ENCODE measurements at regions not wholly inside any gene's neighbourhood (a gene's known extent, or its start where the extent isn't known, plus 50 kb on each side); places are given as distances from the start of the nearest gene placed in this dataset.
"Not testable (repeated sequence)": the region's sequence is repeated elsewhere in the genome, so short reads cannot be mapped to it uniquely, and the experiment has no call there.

DNA sequence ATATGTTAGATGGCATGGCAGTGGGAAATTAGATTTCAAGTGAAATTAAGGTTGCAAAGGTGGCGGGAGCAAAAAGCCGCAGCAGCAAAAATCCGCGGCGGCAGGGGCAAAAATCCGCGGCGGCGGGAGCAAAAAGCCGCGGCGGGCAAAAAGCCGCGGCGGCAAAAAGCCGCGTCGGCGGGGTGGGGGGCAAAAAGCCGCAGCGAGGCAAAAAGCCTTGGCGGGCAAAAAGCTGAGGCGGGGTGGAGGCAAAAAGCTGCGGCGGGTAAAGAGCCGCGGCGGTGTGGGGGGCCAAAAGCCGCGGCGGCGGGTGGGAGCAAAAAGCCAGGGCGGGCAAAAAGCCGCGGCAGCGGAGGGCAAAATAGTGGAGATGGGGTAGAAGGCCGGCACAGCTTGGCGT is 197.6 kb downstream of the TP53TG3 start:
- POLR2A ChIA-PET; DNase-seq (ENCODE audit: extremely low spot score); CTCF ChIA-PET: not testable (repeated sequence)

DNA sequence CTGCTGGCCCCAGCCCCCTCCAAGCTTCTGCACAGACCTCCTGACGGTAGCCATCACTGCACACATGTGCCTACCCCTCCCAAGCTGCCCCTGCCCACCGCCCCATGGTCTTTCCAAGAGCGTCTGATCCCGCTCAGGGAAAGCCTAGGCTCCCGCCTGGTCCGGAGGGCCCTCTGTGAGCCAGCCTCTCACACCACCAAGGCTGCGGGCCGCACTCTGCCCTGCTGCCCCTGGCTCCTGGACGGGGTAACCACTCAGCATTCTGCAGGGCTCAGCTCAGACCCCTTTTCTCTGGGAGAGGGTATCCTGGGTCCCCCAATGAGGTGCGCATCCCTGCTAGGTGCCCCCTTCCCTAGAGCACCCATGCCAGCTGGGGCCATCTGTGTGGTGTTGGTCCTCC is 198.4 kb downstream of the TP53TG3 start:
- CTCF ChIA-PET; POLR2A ChIA-PET; DNase-seq (ENCODE audit: extremely low spot score): not testable (repeated sequence)

DNA sequence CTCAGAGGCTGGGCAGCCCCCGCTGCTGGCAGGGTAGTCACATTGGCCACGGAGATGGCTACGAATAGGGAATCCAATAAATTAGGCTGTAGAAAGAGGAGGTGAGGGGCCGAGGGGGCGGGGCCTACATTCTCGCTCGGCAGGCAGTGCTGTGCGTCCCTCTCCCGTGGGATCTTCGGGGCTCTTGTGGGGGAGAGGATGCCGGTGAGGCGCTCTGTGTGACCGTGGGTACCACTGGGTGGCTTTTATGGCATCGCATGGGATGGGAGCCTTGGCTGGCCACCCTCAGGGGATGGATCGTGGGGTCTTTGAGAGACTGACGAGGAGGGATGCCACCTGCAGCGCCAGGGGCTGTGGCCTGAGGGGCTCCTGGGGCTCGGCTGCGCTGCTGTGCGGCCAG is 201.6 kb downstream of the TP53TG3 start:
- POLR2A ChIA-PET; CTCF ChIA-PET; DNase-seq (ENCODE audit: extremely low spot score): not testable (repeated sequence)

DNA sequence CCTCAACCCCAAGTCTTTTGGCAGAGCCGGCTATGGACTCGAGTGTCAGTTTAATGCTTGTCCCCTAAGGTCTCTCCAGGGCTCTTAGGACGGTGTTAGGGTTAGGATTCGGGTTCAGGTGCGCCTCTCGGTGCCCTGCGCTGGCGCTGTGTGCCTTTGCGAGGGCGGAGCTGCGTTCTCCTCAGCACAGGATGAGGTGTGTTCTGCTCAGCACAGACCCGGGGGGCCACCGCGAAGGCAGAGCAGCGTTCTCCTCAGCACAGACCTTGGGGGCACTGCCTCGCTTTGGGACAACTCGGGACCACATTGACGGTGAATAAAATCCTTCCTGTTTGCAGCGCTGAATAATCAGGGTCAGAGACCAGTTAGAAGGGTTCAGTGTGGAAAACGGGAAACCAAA is 208.6 kb downstream of the TP53TG3D start:
- DNase-seq (ENCODE audit: extremely low spot score): peak; percentile 0
- CTCF ChIA-PET, POLR2A ChIA-PET: not testable (repeated sequence)

DNA sequence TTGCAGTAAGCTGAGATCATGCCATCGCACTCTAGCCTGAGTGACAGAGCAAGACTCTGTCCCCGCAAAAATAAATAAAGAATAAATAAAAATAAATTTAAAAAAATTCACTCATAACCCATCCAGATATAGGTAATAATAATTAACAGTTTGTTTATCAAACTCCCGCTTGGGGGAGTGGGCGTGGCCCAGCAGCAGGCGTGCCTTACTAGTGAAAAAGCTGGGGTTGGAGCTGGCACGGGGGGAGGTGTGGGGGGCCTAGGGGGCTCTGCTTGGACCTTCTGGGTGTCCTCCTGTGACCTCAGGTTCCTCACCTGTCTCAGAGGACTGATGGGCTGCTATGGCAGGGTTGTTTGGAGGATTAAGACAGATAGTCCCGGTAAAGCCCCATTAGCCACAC is 207.9 kb downstream of the TP53TG3D start:
- DNase-seq (ENCODE audit: extremely low spot score); POLR2A ChIA-PET; CTCF ChIA-PET: not testable (repeated sequence)

Data from HEK293T (cell line).